ENCODE measurements at regions not wholly inside any gene's neighbourhood (a gene's known extent, or its start where the extent isn't known, plus 50 kb on each side); places are given as distances from the start of the nearest gene placed in this dataset.

- TF ChIP-seq CTCF (IDR thresholded peaks at IDR 0.05 in 4 of 5, conservative IDR thresholded peaks at IDR 0.05 in 1 of 5): no peak
- TF ChIP-seq POLR2A (IDR thresholded peaks at IDR 0.05): no peak
Observed at GRCh38 chr1:240014051-240014450, 77.6 kb upstream of the FMN2 start.

Measured in gastrocnemius medialis (tissue), 4 donors.